ENCODE measurements at regions not wholly inside any gene's neighbourhood (a gene's known extent, or its start where the extent isn't known, plus 50 kb on each side); places are given as distances from the start of the nearest gene placed in this dataset.
"Not testable (repeated sequence)": the region's sequence is repeated elsewhere in the genome, so short reads cannot be mapped to it uniquely, and the experiment has no call there.

GRCh38 chr11:7874056-7874455 lies 57.0 kb downstream of the OR10A6 start:
- TF ChIP-seq CTCF (IDR thresholded peaks at IDR 0.05; ENCODE audit: low read length, missing control alignments), result no peak
- DNase-seq (ENCODE audit: low read depth), result peak; percentile 22
- no peak overlapping the region for H3K4me3 ChIP-seq (replicated peaks; ENCODE audit: low read depth, low read length)

GRCh38 chr11:7872890-7873289 lies 58.2 kb downstream of the OR10A6 start:
- DNase-seq (ENCODE audit: low read depth), result no peak
- H3K4me3 ChIP-seq (replicated peaks; ENCODE audit: low read depth, low read length), result no peak overlapping the region
- no peak for TF ChIP-seq CTCF (IDR thresholded peaks at IDR 0.05; ENCODE audit: low read length, missing control alignments)

- H3K4me3 ChIP-seq (replicated peaks; ENCODE audit: low read depth, low read length), result no peak overlapping the region
- TF ChIP-seq CTCF (IDR thresholded peaks at IDR 0.05; ENCODE audit: low read length, missing control alignments), result no peak
- DNase-seq (ENCODE audit: low read depth), result peak; percentile 61
Observed at GRCh38 chr11:7871056-7871455, 60.0 kb downstream of the OR10A6 start.

GRCh38 chr11:7869467-7869866 lies 61.6 kb downstream of the OR10A6 start:
- TF ChIP-seq CTCF (IDR thresholded peaks at IDR 0.05; ENCODE audit: low read length, missing control alignments), result no peak
- H3K4me3 ChIP-seq (replicated peaks; ENCODE audit: low read depth, low read length), result no peak overlapping the region
- peak; percentile 82 for DNase-seq (ENCODE audit: low read depth)

GRCh38 chr11:7861292-7861691 lies 64.5 kb upstream of the OR5P2 start:
- DNase-seq (ENCODE audit: low read depth); H3K4me3 ChIP-seq (replicated peaks; ENCODE audit: low read depth, low read length): not testable (repeated sequence)

- not testable (repeated sequence) for DNase-seq (ENCODE audit: low read depth); H3K4me3 ChIP-seq (replicated peaks; ENCODE audit: low read depth, low read length)
Observed at GRCh38 chr11:7860844-7861243, 64.1 kb upstream of the OR5P2 start.

GRCh38 chr11:7858006-7858405 lies 61.3 kb upstream of the OR5P2 start:
- no peak overlapping the region for H3K4me3 ChIP-seq (replicated peaks; ENCODE audit: low read depth, low read length)
- TF ChIP-seq CTCF (IDR thresholded peaks at IDR 0.05; ENCODE audit: low read length, missing control alignments), result no peak
- DNase-seq (ENCODE audit: low read depth), result no peak

GRCh38 chr11:7851391-7851790 lies 54.6 kb upstream of the OR5P2 start:
- H3K4me3 ChIP-seq (replicated peaks; ENCODE audit: low read depth, low read length), result no peak overlapping the region
- DNase-seq (ENCODE audit: low read depth), result no peak
- TF ChIP-seq CTCF (IDR thresholded peaks at IDR 0.05; ENCODE audit: low read length, missing control alignments), result no peak

Data from fibroblast of pulmonary artery (primary cell).